T-helper 2 cell treated with Interferon-gamma antibody and Interleukin-4, amounts not matched to agents 100 ng/mL and 5 ng/mL, for 36 hours (primary cell): ENCODE measurements at regions not wholly inside any gene's neighbourhood (a gene's known extent, or its start where the extent isn't known, plus 50 kb on each side); places are given as distances from the start of the nearest gene placed in this dataset.

Experiments used
- intact Hi-C: fragments of 100-400 bp; cut with micrococcal nuclease; formaldehyde crosslinking; loops from one replicate; pipeline ENCODE4 v1.15.1; 2023

DNA sequence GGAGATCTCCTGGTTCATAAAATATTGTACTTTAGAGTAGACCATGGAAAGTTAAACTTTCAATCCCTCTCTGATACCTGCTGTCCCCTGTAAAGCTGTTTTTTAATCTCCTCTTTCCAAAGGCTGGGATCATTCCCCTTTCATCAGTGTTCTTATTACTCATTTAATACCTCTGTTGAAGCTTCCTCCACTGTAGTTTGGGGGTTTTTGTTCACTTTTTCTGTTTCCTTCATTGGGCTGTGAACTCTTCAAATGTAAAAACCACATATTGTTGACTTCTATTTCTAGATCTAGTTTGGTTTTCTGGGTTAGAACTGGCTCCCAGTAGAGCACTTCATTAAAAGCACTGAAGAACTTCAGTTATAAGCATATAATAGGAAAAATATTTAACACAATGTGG is 598.1 kb downstream of the RNF144A start:
- intact Hi-C loops = loop anchor here (5.0 kb wide), 2 partner anchors 63 to 78 kb away; no protein-coding TSS in a partner anchor

DNA sequence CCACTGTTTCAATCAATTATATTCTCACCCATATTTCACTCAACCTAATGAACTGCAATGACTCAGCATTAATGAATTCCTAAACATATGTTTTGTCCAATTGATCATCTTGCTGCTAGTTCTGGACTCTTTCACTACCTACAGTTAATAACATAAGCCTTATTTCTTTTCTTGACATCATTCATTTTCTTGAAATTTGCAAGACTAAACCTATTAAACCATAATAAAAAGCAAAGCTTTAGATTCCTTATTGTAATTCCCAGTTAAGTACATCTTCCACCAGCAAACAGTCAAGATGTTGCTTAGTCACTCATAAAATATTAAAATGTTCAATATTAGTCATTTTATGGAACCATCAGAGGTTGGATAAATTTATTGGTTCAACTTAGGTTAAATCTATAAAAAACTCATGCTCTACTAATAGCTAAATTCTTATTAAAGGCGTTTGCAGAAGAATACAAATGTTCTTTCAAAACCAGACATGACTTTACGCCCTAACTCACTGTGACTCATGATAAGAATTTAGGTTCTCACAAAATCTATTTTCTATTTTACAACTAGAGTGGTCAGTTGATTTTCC is 599.4 kb downstream of the RNF144A start:
- intact Hi-C loops = loop anchor here (5.0 kb wide), 2 partner anchors 64 to 79 kb away; no protein-coding TSS in a partner anchor

DNA sequence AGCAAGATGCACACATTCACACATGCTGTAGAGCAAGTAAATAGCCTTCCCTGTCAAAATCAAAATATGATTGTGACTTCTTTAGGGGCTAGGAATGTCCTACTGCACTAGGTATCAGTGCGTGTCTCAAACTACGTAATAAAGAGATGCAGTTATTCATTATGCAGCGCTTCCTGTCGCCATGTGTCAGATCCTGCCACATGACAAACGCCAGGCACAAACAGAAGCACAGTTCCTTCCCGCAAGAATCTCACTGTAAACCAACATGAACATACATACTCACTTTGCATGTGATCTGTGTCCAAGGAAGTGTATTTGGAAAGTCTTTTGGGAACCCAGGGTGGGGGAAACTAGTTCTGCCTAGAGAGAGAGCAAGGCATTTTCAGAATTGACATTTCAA is 599.9 kb downstream of the RNF144A start:
- intact Hi-C loops = loop anchor here (5.0 kb wide), 2 partner anchors 65 to 80 kb away; no protein-coding TSS in a partner anchor

DNA sequence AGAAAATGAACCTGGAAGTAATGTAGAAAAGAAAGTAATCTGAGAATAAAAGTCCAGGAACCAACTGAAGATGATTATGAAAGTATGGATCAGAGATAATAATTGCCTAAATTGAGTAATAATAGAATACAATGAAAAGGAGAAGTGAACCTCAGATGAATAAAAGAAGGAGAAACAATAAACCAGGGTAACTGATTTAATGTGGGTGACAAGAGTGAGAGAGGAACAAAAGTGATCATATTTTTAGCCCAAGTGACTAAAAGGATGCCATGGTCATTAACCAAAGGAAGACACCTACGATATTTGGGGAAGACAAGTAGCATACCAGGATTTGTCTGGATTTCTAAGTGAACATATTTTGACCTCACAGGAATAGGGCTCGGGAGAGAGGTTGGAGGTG is 600.6 kb downstream of the RNF144A start:
- intact Hi-C loops = loop anchor here (5.0 kb wide), 2 partner anchors 66 to 81 kb away; no protein-coding TSS in a partner anchor

DNA sequence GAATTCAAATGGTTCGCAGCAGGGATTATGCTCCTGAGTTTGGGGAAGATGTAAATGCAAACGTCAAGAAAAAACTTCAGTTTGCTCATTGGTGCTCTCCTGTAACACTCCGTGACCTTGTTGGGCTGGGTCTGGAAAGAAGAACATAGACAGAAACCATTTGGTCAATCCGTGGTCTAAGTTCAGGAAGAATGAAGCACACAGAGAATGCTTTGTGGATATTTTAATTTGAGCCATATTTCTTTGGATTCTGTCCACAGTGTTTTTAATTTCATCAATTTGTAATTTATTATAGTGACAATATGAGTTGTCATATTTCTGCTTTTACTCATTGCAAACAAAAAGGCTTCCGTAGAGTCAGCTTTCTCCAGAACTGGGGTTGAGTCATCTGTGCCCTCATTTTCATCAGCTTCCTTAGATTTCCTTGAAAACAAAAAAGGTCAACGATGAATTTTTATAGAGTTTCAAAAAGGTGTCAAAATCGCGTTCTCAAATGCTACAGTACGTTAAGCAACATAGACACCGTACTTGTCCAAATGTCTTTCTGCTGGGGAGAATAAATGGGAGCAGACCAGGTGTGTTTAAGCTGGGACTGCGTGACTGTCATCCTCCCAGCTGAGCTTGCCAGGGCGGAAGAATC is 606.4 kb downstream of the RNF144A start:
- intact Hi-C loops = no loop called here

DNA sequence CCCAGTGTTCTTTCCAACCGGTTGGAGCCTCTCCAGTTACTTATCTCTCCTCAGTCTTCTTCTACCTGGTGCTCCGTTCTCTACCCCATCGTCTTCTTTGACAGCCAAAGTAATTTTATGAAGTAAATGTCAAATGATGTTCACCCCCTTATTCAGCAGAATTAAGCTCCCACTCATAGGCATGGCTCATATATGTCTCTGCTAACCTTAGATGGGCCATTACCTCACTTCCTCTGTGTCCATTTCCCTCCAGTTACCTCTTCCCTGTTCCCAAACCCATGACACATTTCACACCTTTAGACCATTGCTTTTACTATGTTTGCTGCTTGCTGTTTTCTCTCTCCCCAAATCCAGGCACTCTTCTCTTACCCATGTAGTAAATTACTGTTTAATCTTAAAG is 607.0 kb downstream of the RNF144A start:
- intact Hi-C loops = no loop called here

DNA sequence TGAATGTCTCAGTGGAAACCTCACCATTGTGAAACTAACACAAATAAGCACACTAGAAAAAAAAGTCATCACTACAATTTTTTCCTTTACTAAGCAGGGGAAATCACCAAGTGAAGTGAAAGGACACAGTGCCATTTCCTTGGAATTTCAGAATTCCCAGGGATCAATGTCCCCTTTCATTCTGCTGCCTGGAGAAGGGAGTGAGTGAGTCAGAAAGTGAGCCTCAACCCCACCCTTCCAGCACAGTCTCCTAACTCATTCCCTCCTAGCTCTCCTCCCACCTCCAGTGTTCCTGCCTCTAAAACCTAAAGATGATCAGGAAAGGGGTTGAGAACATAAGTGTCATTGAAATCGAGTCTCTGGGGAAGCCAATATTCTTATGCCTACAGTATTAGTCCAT is 608.5 kb downstream of the RNF144A start:
- intact Hi-C loops = no loop called here

DNA sequence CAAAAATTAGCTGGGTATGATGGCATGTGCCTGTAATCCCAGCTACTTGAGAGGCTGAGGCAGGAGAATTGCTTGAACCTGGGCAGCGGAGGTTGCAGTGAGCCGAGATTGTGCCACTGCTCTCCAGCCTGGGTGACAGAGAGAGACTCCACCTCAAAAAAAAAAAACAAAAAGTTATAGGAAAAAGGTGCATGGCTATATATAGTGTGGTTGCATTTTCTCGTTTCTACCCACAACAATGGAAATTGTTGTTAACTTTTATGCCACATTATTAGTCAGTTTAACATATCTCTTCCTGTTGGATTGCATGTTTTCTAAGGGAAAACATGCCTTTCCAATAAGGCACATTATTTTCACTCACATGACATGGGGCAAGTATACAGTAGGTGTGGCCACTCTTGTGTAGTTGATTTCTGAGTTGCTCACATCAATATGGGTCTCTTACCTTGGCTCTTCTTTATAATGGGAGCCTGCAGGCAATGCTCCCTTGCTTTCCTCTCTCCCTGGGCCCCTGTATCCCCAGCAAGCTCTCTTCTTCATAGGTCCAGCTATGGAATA is 610.0 kb downstream of the RNF144A start:
- intact Hi-C loops = no loop called here

DNA sequence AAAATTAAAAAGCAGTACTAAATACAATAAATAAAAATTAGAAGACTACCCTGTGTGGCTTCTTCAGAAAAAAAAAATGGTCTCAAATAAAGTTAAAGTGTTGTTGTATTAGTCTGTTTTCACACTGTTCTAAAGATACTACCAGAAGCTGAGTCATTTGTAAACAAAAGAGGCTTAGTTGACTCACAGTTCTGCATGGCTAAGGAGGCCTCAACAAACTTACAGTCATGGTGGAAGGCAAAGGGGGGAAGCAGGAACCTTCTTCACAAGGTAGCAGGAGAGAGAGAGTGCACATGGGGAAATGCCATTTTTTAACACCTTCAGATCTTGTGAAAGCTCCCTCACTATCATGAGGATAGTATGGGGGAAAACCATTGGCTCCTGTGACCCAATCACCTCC is 612.8 kb downstream of the RNF144A start:
- intact Hi-C loops = loop anchor here (5.0 kb wide), 1 partner anchor 37 kb away; no protein-coding TSS in a partner anchor

DNA sequence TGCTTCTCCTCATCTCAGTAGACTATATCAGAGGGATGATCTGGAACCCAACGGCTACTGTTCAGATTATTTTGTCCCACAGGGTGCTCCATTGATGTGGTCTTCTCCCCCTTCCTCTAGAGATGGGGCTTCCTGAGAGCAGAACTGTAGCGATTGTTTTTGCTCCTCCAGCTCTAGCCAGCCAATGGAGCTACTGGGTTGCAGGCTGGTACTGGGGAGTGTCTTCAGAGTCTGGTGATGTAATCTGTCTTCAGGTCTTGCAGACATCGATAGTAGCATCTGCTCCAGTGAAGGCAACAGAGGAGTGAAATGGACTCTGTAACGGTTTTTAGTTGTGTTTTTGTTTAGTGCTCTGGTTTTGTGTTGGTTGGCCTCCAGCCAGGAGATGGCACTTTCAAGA is 621.9 kb downstream of the RNF144A start:
- intact Hi-C loops = loop anchor here (5.0 kb wide), 1 partner anchor 513 kb away; no protein-coding TSS in a partner anchor

DNA sequence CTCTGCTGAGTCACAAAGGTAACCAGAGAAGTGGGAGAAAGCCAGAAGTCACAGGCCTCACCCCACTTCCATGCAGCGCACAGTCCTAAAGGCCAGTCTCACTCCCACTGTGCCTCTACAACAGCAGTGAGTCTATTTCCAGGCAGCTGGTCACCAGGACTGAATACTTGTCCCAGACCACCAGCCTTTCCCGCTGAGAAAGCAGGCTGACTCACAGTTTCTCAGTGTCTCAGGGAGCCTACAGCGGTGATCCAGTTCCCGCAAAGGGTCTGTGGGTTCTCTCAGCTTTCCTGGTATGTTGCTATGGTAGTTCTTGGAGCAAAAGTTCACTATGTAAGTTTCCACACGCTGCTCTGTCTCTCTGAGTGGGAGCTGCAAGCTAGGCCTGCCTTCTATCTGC is 622.5 kb downstream of the RNF144A start:
- intact Hi-C loops = loop anchor here (5.0 kb wide), 1 partner anchor 513 kb away; no protein-coding TSS in a partner anchor

DNA sequence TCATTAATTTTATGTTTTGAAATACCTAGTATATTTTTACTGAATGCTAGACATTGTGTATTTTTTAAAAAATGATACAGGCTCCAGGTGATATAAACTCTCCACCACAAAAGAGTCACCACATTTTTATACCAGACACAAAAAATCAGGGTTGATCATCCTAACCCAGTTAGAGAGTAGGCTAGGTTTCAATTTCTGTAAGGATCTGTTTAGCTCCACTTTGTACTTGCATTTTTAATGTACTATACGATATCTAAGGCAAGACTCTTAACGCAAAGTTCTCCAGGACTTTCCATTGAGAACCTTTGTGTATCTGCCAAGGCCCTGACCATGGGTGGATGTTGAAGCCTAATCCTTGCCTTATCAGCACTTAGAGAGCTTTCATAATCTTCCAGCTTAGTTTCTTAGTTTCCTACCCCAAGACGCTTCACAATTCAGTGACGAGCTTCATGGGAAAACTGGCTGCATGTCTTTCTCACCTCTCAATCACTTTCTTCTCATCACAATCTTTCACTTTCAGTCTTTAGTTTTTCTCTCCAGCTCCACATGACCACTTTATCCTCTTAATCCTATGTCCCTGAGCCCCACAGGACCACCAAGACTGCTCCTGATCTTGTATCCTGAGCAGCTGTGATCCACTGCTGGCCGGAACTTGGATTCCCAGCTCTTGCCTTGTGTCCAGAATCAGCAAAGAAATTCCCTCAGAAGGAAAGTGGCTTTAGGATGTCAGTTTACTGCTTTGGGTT is 635.8 kb downstream of the RNF144A start:
- intact Hi-C loops = no loop called here

DNA sequence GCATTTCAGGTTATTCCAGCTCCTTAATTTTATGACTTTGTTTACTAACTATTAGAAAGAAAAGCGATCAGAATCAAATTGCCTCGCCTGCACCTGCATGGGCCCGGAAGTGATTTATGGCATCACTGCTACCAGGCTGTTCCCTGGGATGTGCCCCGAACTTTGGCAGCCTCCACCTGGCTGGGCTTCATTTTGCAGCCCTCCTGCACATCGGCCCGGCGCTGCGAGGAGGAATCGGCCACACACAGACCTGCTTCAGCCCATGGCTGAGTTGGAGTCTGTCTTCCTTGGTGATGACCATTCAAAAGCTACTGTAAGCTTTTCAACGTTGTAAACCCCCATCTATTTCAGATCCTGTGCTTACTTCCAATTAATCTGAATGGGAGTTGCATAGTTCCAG is 638.0 kb downstream of the RNF144A start:
- intact Hi-C loops = no loop called here

DNA sequence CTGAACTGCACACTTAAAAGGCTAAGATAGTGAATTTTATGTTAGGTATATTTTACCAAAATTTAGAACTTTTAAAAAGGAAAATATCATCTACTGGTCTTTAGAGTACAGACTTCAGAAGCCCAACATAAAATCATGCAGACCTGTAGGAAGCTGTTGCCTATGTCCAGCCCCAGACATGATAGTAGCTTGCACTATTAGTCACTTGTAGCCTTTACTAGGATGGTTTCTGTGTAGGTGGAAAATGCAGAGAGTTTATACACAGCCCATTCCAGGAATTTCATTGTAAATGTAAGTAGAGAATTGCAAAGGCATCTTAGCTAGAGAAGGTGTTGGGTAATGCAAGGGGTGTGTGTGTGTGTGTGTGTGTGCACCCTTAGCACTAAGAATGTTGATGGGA is 640.2 kb downstream of the RNF144A start:
- intact Hi-C loops = no loop called here

DNA sequence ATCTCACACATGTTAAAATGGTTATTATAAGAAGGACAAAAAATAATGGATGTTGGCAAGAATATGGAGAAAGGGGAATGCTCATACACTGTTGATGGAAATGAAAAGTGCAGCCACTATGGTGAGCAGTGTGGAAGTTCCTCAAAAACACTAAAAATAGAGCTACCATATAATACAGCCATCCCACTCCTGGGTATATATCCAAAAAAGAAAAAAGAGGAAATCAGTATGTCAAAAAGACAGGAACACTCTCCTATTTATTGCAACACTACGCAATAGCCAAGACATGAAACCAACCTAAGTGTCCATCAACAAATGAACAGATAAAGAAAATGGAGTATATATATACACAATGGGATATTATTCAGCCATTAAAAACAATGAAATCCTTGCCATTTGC is 642.6 kb downstream of the RNF144A start:
- intact Hi-C loops = no loop called here

DNA sequence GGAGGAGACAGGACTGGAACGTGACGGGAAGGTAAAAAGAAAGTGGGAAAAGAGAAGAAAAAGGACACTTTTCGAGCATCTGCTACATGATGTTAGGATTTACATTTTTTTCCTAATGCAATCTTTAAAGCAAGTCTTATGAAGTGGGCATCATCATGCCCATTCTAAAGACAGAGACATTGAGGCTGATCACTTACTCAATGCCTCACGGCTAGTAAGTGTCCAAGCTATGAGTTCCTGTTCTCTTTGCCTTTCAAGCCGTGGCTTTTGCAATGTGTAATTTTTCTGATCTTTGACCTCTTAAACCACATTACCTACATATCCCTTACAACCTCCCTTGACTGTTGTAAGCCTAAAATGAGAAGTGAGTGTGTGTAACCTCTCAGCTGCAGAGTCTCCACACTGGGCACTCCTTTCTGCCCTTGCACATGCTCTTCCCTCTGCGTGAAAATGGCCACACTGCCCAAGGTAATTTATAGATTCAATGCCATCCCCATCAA is 649.2 kb downstream of the RNF144A start:
- intact Hi-C loops = loop anchor here (2.0 to 5.0 kb wide), 5 partner anchors 34 to 1116 kb away; partner anchors contain the start of gene ID2

DNA sequence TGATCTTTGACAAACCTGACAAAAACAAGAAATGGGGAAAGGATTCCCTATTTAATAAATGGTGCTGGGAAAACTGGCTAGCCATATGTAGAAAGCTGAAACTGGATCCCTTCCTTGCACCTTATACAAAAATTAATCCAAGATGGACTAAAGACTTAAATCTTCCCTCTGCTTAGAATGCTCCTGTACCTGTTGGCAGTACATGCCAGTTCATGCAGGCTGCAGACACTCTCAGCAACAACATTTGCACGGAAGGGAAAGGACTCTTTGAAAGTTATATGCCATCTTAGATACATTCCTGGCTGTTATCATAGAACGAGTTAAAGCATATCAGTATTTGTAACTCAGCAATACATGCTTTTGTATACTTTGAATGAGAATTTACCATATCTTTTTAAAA is 649.9 kb downstream of the RNF144A start:
- intact Hi-C loops = loop anchor here (2.0 to 5.0 kb wide), 5 partner anchors 35 to 1115 kb away; partner anchors contain the start of gene ID2

DNA sequence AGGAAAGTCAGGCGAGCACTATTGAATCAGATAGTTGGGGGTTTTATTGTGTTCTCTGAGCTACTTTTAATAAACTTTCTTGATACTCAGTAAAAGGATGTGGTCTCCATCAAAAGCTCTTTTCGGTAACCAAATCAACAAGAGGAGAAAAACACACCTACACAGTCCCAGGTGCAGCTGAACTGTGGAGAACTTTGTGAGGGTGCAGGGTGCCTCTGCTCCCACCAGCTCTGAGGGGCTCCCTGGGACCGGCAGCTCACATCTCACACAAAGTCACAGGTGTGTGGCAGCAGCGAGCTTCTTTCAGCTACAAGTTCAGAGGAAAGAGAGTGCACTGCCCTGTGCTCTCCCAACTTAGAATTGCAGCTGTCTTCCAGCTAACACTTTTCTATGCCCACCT is 650.4 kb downstream of the RNF144A start:
- intact Hi-C loops = loop anchor here (2.0 to 5.0 kb wide), 5 partner anchors 35 to 1115 kb away; partner anchors contain the start of gene ID2

DNA sequence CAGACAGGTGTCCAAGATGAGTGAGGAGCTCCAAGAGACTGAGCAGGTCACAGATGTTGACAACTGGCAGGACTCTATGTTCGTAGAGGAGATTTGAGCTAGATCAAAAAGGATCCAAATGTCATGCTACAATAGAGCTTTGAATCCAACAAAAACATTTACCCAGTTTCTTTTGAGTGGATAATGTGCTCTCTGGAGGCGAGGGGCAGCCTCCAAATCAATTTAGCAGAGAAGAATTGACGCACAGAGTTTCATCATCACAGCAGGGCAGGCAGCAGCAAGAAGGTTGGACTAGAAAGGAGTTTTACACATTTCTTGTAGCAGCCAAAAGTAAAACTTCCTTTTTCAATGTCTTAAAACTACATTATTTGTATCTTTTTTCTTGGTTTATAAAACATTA is 653.0 kb downstream of the RNF144A start:
- intact Hi-C loops = no loop called here

DNA sequence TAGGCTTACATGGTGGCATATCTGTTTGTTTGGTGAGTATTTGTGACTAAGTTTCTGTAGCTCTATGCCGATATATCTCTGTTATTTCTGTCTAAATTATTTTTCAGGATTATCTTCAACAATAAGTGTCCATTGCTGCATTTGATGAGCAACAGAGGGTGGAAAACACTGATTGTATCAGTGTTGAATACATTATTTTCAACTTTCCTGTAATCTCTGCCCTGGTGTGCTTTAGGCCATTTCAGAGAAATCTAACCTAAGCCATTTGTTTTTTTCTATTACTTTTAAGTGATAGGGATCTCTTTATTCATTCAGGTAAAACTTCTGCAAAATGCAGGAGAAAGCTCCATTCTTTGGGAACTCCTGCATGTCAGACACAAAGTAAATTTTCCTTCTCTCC is 654.5 kb downstream of the RNF144A start:
- intact Hi-C loops = no loop called here

DNA sequence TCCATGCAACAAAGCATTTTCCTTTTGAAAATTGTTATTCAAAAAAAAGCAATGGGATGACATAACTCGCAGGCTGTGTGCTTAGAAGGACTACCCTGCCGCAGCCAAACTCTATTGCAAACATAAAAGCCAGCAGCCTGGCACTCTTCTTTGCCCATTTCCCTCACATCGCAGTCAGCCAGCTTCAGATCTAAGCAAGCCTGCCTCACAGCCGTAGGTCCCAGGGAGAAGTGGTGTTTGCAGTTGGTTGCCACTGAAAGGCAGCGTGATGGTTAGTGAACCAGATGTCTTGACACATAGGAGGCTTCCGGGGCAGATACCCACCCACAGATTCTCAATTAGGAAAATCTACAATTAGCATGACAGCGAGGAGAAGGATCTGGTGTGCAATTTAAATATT is 655.2 kb downstream of the RNF144A start:
- intact Hi-C loops = no loop called here
